ENCODE measurements at regions not wholly inside any gene's neighbourhood (a gene's known extent, or its start where the extent isn't known, plus 50 kb on each side); places are given as distances from the start of the nearest gene placed in this dataset.
A peak's percentile ranks its signal among the peaks of the same experiment; 100 is the strongest.

DNA sequence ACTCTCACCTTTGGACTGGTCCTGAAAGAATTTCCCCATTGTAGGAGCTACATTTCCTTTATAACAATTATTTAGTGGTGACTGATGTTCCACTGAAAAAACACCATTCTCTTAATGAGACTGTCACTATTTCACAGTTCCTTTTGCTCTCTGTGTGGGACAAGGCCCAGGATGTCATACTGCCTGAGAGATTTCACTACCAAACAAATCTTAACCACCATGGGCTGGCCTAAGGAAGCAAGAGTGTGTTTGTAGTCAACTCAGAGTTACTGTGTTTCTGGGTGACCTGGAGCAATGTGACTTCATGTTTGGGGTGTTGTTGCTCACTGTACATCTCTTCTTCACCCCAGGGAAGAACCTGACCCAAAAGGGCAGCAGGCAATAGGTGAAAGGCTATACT lies 50.1 kb upstream of the ZNF608 start:
- DNase-seq (ENCODE audit: insufficient read length, low spot score) (no peak), FAIRE-seq (no peak)

DNA sequence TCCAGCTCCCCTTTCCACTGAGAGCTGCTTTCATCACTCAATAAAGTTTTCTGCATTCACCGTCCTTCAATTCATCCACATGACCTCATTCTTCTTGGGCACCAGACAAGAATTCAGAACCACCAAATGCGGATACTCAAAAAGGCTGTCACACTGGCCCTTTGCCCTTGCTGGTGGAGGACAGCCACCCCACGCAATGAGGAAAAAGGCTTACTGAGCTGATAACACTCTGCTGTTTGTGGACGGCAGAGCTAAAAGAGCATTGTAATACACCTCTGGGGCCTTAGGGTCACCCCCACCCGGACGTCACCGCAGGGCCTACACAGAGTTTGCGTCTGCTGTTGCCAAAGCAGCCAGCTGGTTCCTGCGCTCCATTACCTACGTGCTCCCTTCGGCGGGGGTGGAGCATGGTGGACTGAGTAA lies 51.2 kb upstream of the ZNF608 start:
- DNase-seq (ENCODE audit: insufficient read length, low spot score) (no peak), FAIRE-seq (no peak)

DNA sequence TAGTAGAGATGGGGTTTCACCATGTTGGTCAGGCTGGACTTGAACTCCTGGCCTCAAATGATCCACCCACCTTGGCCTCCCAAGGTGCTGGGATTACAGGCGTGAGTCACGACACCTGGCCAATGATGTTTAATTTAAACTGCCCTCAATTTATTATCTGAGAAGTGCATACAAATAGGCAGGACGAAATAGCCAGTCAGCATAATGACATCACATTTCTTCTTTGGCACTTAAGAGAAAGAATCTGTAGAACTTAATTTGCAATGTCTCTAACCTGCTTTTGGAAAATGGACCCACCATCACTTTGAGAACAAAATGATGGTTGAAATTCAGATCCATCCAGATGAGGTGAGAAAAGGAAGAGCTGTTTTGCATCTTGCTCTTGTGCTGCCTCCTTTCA lies 52.5 kb upstream of the ZNF608 start:
- FAIRE-seq (no peak), DNase-seq (ENCODE audit: insufficient read length, low spot score) (no peak)

DNA sequence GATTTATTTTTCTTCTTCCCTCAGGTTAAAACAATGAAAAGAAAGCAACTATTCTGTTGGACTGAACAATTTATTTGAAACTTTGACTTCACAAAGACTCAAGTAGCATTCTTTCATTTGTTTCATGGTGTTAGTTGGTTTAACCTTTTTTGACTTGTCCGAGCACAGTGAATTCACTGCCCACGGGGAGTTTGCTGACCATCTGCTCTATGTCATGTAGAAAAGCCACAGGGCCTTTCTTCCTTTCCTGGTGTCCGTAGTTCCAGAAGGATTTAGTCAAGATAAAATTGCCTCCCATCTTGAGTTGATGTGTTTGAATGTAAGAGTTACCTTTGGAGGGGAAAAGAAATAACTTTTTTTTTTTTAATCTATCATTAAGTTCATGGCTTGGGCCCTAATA lies 55.1 kb upstream of the ZNF608 start:
- no peak for DNase-seq (ENCODE audit: insufficient read length, low spot score)
- no peak for FAIRE-seq

DNA sequence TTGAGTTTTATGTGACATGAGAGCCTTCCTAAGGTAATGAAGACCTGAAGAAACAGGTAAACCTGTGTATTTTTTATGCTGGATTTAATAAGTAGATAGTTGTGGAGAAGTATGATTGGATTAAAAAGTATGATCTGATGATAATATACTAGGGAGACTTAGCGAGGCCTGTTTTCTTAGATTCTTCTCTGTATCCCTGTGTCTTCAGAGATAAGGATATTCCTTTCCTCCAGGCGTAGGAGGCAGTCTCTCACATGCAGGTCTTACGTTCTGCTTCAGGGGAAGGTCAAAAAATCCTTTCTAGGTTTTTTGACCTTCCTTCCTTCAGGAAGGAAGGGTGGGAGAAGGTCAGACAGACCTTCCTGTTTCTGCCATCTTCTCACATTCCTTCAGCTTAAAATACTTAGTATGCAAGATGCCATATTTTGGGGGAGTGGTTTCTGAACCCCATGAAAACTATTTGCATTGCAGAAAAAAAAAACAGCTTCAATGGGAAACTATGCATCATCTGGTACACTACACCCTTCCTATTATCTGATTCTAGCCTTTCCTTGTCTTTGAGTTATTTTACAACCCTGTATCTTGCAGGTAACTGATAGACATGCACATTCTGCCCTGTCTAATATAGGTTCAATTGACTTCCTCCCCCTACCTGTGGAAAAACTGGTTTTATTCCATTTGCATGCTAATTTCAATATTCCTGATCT lies 57.3 kb upstream of the ZNF608 start:
- no peak for FAIRE-seq

DNA sequence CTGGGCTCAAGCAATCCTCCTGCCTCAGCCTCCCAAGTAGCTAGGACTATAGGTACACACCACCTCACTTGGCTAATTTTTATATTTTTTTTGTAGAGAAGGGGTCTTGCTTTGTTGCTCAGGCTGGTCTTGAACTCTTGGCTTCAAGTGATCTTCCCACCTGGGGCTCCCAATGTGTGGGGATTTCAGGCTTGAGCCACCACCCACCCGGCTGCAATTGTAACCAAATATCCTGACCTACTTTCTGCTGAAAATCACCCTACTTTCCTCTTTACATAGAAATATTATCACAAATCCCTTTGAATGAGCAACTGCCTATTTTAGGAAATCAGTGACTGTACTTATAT lies 59.6 kb upstream of the ZNF608 start:
- FAIRE-seq (no peak), DNase-seq (ENCODE audit: insufficient read length, low spot score) (no peak)

More for the DNA sequence above, 57.3 kb upstream of the ZNF608 start:
- DNase-seq (ENCODE audit: insufficient read length, low spot score), result no peak

DNA sequence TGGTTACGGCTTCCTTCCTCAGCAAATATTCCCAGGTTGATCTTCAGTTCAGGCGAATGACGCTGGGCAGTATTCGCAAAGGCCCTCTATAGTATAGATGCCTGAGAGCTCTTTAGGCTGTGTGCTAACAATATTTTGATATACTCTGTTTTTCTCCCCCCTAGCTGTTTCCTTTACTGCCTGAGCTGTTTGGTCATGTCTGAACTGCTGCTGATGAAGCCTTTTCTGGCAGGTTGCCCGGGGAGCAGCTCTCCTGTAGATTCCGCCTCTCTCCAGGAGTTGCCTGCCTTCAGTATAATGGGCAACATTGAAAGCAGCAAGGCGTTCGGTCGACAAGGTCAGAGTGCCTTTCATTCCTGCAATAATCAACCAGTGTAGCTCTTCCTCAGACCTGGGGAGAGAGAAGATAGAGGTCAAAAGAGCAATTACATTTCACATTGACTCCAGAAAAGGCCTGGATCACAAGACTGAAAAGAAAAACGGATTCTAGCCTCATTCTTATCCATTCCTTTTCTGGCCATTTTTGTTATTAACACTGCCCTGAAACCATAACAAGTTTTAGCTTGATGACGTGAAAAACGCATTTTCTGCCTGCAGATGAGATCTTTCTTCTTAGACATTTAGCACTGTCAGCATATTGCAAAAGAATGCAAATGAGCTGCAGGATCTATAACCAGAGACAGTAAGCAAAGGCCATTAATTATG lies 60.1 kb upstream of the ZNF608 start:
- peak; percentile 42 for DNase-seq (ENCODE audit: insufficient read length, low spot score)
- no peak for FAIRE-seq

DNA sequence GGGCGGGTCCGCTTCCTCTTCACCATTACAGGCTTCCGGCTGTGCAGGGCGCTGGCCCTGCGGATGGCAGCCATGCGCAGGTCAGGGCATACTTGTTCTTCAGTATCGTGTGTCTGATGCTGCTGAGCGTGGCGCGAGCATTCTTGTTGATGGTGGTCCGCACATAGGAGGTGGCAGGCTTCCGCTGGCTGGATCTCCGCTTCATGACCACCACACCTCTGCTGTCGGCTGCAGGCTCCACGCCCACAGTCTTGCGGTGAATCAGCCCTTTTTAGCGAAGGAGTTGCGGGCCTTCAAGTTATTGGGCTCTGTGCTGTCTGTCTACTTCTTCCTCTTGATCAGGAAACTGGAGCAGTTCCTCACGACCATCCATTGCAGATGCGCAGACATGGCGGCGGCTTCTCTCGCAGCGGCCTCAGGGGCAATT lies 62.4 kb upstream of the ZNF608 start:
- FAIRE-seq (no peak), DNase-seq (ENCODE audit: insufficient read length, low spot score) (no peak)

DNA sequence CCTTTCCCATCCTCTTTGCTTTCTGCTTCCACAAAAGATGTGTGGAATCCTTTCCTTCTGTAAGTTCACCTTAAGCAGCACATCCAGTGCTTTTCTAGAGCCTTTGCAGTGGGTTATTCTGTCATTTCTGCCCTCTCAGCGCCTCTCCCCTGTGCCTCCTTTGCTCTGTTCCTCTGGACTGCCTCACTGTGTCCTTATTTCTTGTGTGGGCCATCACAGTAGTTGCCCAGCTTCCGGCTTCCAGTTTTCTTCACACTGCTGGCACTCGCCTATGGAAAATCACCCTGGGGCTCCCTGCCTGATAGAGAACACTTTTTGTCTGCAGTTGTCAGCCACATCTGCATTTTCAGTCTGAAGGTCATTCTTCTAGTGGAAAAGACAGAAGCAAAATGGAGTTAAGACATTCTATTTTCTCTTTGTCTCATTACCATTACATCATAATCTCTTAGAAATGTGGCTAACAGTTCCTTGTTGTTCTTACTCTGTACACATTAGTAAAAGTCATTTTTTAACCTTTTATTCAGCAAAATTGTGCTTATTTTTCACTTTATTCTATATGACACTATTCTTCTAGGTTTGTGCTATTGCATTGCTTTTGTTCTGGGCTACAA lies 64.1 kb upstream of the ZNF608 start:
- no peak for DNase-seq (ENCODE audit: insufficient read length, low spot score)
- FAIRE-seq, result no peak

DNA sequence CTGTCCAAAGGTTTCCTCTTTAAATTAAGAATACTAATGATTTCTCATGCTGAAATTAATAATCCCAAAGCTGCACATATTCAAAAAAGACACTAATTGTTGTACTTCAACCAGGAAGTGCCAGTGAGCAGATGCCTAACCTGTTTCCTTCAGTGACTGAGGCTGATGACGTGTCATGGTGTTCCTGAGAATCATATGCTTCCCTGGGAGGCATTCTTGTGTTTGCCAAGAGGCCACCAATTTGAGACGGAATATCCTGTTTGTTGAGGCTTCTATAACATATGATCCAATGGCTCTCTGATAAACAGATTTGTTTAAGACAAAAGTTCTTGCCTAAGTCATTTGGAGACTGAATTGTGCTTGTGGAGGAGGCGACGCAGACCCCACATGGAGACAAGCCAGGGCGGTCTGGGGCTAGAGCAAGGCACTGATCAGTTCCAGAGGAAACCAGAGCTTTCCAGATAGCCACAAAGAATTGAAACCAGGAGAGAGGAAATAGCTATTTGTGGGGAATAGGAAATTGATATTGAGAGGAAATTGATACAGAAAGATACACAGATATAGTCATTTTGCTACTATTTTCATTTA lies 66.4 kb upstream of the ZNF608 start:
- DNase-seq (ENCODE audit: insufficient read length, low spot score) (no peak), FAIRE-seq (no peak)

DNA sequence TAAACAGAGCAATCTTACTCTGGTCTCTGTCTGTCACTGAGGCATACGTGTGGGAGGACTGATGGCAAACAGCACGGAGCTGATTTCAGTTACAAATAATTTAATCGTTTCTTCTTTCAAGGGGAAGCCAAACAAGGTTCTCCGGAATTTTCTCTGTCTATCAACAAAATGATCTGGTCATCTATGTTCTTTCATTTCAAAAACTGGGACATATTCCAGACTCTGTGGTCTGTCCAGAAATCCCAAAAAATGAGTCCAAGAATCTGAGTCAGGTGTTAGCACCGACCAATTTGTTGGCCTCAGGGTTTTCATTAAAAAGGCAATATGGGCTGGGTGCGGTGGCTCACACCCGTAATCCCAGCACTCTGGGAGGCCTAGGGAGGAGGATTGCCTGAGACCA lies 69.9 kb upstream of the ZNF608 start:
- no peak for DNase-seq (ENCODE audit: insufficient read length, low spot score)
- no peak for FAIRE-seq

DNA sequence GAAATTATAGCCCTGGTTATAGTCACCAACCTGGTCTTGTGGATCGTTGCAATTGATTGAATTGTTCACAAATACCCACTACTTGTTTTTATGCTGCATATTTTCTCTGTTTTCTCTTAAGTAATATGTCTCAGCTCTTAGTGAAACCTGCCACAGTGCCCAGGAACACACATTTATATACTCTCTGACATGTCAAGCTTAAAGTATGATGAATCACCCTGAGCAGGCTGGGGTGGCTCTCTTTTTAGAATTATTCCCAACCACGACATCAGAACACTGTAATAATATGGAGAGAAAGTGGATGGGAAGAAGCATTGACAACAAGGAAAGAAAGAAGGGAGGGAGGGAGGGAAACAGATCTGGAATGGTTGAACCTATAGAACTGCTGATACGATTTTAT lies 72.8 kb upstream of the ZNF608 start:
- FAIRE-seq (no peak), DNase-seq (ENCODE audit: insufficient read length, low spot score) (no peak)

DNA sequence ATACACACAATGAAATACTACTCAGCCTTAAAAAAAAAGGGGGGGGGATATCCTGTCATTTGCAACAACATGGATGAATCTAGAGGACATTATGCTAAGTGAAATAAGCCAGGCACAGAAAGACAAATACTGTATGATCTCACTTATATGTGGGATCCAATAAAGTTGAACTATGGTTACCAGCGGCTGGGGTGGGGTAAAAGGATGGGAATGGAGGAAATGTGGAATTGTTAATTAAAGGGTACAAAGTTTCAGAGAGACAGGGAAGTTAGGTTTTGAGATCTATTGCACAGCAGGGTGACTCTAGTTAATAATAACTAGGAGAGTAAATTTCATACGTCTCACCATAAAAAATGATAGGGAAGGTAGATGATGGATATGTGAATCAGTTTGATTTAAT lies 76.2 kb upstream of the ZNF608 start:
- DNase-seq (ENCODE audit: insufficient read length, low spot score) (no peak), FAIRE-seq (no peak)

DNA sequence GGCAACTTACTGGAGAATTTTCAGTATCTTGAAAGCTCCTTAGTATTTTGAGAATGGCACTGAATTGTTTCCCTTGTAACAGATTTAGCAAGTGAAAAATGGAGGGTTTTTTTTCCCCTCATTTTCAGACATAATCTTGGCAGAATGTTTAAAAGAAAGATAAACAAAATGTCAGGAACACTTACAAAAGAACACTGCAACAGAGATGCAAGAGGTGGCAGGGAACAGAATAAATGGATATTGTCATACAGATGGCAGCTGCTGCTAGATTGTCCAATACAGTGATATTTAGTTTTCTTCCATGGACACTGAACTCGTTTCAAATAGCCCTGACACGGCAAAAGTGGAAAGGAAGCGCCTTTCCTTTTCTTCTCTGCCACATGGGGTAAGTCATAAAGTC lies 76.9 kb upstream of the ZNF608 start:
- FAIRE-seq, result no peak
- no peak for DNase-seq (ENCODE audit: insufficient read length, low spot score)

DNA sequence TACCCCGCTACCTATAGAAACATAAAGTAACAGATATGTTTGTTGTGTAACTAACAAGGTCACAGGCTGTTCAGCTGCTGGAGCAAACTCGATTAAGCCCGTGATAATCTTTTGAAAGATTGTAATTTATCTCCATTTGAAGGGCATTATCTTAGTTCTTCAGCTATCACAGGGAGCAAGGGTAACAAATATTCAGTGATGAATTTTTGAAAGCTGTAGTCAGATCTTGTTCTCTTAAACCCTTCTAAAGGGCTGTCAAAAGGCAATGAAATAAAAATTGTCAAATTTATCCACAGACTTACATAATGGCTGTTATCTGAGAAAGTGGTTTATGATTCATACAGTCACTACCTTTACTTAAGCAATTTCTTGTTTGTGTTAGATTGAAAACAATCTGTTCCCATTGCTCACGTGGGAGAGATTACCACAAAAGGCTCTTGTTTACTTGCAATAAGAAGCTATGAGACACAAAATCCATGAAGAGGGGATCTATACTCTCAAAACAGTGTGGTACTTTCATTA lies 78.3 kb upstream of the ZNF608 start:
- FAIRE-seq (no peak), DNase-seq (ENCODE audit: insufficient read length, low spot score) (peak; percentile 35)

DNA sequence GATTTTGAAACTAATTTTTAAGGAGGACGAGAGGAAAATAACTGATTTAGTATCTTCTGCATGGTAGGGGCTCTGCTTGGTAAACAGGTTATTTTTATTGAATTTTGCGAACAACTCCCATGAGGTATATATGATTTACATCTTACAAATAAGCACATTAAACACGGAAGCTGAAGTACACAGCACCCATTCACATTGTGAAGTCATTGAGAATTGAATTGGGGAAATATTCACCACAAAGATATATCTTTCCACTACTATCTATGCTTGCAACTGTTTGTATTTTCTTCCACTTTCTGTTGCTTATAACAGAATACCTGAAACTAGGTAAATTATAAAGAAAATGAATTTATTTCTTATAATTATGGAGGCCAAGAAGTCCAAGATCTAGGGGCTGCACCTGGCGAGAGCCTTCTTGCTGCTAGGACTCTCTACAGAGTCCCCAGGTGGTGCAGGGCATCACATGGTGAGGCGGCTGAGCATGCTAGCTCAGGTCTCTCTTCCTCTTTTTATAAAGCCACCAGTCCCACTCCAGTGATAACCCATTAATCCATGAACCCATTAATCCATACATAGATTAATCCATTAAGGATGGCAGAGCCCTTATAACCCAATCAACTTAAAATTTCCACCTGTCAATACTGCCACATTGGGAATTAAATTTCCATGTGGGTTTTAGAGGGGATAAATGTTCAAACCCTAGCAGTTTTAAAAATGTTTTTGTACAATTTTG lies 79.0 kb upstream of the ZNF608 start:
- FAIRE-seq, result no peak
- no peak for DNase-seq (ENCODE audit: insufficient read length, low spot score)

DNA sequence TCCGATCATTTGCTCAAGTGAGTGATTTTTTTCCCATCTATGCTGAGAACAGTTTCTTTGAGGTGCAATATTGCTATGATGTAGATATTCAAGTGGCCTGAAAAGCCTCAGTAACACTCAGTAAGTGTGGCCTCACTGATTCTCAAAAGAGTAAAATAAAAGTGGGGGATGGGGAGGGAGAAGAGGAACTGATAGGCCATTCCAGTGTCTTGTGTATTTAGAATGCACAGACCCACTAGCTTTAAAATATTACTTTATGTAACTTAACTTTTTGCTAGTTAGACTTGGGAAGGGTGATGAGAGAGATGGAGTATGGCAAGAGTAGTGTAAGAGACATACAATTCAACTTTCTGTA lies 79.5 kb upstream of the ZNF608 start:
- FAIRE-seq (no peak), DNase-seq (ENCODE audit: insufficient read length, low spot score) (no peak)

DNA sequence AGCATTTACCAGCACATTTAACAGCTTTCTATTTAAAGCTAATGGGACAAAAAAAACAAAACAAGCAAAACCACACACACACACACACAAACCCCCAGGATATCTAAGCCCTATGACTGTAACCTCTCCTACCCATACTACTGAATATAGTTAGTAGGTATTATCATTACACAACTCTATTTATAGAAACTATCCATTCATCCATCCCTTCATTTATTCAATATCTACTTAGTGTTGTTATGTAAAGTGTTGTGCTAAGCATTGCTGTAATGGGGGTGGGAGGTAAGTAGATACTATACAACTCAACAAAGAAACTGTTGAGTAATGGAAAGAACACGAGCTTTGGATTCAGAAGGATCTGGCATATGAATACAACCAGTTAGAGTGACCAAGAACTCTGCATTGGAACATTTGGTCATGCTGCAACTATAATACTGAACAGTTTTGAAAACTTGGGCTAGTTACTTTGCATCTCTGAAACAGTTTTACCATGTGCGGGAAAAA lies 82.3 kb upstream of the ZNF608 start:
- no peak for FAIRE-seq

DNA sequence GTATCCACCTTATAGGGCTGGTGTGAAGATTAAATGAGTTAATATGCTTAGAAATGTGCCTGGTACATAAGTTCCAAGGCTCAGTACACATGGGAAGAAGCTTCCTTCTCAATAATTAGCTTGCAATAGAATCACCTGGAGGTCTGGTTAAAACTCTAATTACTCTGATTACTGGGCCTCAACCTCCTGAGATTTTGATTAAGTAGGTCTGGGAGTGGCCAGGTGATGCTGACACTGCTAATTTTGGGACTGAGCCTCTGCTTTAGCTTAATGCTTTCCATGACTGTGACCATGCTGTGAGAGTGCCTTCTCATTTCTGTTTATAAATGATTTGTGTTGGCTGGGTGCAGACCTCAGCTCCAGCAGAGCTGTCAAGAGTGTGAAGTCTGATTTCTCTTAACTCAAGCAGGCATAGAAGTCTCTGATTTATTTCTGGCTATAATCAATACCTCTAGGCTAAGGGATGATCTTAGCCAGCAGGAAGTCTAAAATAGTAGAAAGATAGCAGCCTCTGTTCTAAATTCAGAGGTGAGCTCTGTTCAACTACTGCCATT lies 85.3 kb upstream of the ZNF608 start:
- FAIRE-seq (no peak), DNase-seq (ENCODE audit: insufficient read length, low spot score) (no peak)

More for the DNA sequence above, 82.3 kb upstream of the ZNF608 start:
- DNase-seq (ENCODE audit: insufficient read length, low spot score), result no peak

DNA sequence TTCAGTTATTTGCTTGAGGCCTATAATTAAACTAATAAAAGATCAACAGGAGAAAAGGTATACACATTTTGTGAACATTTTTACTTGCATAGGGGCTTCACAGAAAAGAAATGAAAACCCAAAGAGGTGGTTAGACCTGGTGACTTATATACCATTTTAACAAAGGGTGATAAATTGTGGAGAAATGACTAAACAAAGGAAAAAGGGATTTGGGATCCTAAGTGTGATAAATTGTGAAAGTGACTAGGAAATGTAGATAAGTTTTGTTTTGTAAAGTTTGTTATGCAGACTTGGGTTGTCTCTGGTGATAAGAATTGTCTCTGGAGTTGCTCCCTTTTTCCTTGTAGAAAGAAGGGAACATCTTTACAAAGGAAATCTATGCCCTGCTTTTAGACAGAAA lies 86.1 kb upstream of the ZNF608 start:
- FAIRE-seq (no peak), DNase-seq (ENCODE audit: insufficient read length, low spot score) (no peak)
